Lower leg skin (tissue), 3 donors: ENCODE measurements at regions not wholly inside any gene's neighbourhood (a gene's known extent, or its start where the extent isn't known, plus 50 kb on each side); places are given as distances from the start of the nearest gene placed in this dataset.

ENCODE experiments used
- POLR2A ChIP-seq, 2 donors: fragments of 450-650 bp; IDR thresholded peaks; one replicate each; pipeline ENCODE4 v1.6.1; 2016 to 2017; ENCODE audit warnings: antibody characterized with exemption in 2 of 2, mild to moderate bottlenecking in 1 of 2, moderate library complexity in 1 of 2
- TF ChIP-seq, protein P1 (sequence below), 3 donors: fragments of 450-650 bp; IDR thresholded peaks; one replicate each; pipeline ENCODE4 v1.5.1; 2016; ENCODE audit warnings: antibody characterized with exemption in 3 of 3, mild to moderate bottlenecking in 3 of 3, moderate library complexity in 2 of 3

- TF ChIP-seq, protein P1, sequence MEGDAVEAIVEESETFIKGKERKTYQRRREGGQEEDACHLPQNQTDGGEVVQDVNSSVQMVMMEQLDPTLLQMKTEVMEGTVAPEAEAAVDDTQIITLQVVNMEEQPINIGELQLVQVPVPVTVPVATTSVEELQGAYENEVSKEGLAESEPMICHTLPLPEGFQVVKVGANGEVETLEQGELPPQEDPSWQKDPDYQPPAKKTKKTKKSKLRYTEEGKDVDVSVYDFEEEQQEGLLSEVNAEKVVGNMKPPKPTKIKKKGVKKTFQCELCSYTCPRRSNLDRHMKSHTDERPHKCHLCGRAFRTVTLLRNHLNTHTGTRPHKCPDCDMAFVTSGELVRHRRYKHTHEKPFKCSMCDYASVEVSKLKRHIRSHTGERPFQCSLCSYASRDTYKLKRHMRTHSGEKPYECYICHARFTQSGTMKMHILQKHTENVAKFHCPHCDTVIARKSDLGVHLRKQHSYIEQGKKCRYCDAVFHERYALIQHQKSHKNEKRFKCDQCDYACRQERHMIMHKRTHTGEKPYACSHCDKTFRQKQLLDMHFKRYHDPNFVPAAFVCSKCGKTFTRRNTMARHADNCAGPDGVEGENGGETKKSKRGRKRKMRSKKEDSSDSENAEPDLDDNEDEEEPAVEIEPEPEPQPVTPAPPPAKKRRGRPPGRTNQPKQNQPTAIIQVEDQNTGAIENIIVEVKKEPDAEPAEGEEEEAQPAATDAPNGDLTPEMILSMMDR (IDR thresholded peaks at IDR 0.05), result no peak
- no peak for TF ChIP-seq POLR2A (IDR thresholded peaks at IDR 0.05)
Observed at GRCh38 chr9:19511694-19512093, 102.9 kb downstream of the ACER2 start.
